BE2C (cell line): ENCODE measurements at regions not wholly inside any gene's neighbourhood (a gene's known extent, or its start where the extent isn't known, plus 50 kb on each side); places are given as distances from the start of the nearest gene placed in this dataset.

ENCODE experiments used
- DNase-seq: peaks from one replicate; pipeline ENCODE4 v3.0.0-alpha.2; 2020
- H3K27me3 ChIP-seq: fragments of 250-450 bp; sonication (Bioruptor Pico); 2 replicates; pipeline ENCODE4 v1.5.1; 2020; ENCODE audit warnings: mild to moderate bottlenecking
- H3K36me3 ChIP-seq: fragments of 250-450 bp; sonication (Bioruptor Pico); 2 replicates; pipeline ENCODE4 v1.5.1; 2020; ENCODE audit warnings: mild to moderate bottlenecking
- H3K4me1 ChIP-seq: fragments of 250-450 bp; sonication (Bioruptor Pico); 2 replicates; pipeline ENCODE4 v1.5.1; 2020
- H3K4me3 ChIP-seq: 2 replicates; pipeline ENCODE4 v1.5.1; 2011; ENCODE audit warnings: low read depth, low read length
- H3K9me3 ChIP-seq: fragments of 250-450 bp; sonication (Bioruptor Pico); 2 replicates; pipeline ENCODE4 v1.5.1; 2020
- TF ChIP-seq, protein P1 (sequence below): IDR thresholded peaks from 2 replicates; pipeline ENCODE4 v1.5.1; 2012; ENCODE audit warnings: mild to moderate bottlenecking, low read depth, low read length

DNA sequence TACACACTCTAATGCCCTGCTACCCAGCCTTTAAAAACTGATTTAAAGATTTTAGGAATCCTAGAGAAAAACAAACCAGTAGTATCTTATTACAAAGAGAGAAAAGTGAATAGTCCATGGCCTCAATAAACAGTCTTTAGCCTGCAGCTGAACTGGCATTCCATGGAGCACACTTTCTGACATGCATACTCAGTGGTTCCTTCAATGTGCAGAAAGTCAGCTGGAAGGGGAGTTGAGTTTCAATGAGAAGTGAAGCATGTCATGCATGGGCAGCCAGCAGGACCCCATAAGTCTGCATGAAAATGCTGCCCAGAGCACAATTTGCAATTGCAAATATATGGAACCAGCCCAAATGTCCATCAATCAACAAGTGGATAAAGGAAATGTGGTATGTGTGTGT lies 273.7 kb downstream of the UQCRFS1 start:
- H3K36me3 ChIP-seq, result no peaks in the 10 kb centered on the region
- no peaks in the 10 kb centered on the region for H3K27me3 ChIP-seq
- no peaks in the 10 kb centered on the region for H3K9me3 ChIP-seq
- DNase-seq, result no peak
- H3K4me1 ChIP-seq, result no peaks in the 10 kb centered on the region
- TF ChIP-seq, protein P1, sequence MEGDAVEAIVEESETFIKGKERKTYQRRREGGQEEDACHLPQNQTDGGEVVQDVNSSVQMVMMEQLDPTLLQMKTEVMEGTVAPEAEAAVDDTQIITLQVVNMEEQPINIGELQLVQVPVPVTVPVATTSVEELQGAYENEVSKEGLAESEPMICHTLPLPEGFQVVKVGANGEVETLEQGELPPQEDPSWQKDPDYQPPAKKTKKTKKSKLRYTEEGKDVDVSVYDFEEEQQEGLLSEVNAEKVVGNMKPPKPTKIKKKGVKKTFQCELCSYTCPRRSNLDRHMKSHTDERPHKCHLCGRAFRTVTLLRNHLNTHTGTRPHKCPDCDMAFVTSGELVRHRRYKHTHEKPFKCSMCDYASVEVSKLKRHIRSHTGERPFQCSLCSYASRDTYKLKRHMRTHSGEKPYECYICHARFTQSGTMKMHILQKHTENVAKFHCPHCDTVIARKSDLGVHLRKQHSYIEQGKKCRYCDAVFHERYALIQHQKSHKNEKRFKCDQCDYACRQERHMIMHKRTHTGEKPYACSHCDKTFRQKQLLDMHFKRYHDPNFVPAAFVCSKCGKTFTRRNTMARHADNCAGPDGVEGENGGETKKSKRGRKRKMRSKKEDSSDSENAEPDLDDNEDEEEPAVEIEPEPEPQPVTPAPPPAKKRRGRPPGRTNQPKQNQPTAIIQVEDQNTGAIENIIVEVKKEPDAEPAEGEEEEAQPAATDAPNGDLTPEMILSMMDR, result no peak
- H3K4me3 ChIP-seq, result no peak overlapping the region

DNA sequence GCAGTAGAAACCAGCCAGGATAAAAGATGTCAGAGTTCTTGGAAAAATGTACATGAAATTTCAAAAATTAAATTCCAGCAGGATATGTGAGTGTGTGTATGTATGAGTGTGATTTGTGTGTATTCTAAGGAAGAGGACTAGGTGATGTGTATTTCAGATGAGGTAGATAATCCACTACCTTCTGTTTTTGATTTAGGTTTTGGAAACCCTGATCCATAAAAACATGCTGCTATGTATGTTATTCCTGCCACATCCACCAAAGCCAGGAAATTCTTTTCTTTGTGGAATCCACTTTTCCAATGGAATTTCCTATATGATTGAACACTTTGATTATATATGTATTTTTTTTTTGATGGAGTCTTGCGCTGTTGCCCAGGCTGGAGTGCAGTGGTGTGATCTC lies 276.9 kb downstream of the UQCRFS1 start:
- no peak for DNase-seq
- Histone ChIP-seq H3K9me3 (no peaks in the 10 kb centered on the region), H3K4me3 (no peak overlapping the region), H3K27me3 (no peaks in the 10 kb centered on the region), H3K36me3 (no peaks in the 10 kb centered on the region), H3K4me1 (no peaks in the 10 kb centered on the region)
- TF ChIP-seq, protein P1, result no peak

DNA sequence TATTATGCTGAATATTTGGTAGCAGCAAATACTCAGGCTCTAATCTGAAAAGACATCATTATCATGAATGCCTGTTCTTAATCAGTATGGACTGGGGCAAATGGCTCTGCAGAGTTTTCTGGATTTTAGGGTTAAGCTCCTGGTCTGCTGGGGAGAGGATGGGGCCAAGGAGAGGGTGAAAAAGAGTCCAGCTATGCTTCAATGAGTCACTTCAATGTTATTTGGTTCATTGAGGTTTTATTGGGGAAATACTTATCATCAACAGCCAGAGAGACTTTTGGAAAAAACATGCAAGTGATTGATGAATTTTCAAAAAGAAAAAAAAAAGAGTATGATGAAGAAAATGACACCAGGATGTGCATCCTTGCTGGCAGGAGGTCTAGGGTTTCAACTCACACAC lies 278.3 kb downstream of the UQCRFS1 start:
- no peak for DNase-seq
- TF ChIP-seq, protein P1, result no peak
- Histone ChIP-seq H3K27me3 (no peaks in the 10 kb centered on the region), H3K4me3 (no peak overlapping the region), H3K4me1 (no peaks in the 10 kb centered on the region), H3K9me3 (no peaks in the 10 kb centered on the region), H3K36me3 (no peaks in the 10 kb centered on the region)

DNA sequence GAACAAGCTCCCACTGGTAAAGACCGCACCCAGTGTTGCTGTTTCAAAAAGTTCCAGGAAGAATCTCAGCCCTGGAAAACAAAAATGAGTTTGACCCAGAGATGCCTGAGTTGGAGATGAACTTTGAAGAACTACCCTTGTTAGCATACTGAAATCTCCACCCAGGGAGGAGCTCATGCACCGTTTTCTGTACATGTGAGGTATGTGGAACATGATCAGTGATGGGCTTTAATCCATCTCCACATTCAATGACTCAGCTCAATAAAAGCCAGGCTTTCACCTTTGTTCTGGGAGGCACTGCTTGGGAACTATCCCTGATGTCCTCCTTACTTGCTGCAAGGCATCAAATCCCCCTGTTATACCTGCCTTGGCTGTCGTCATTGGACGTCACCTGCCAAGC lies 279.9 kb downstream of the UQCRFS1 start:
- no peaks in the 10 kb centered on the region for H3K36me3 ChIP-seq
- no peaks in the 10 kb centered on the region for H3K27me3 ChIP-seq
- no peaks in the 10 kb centered on the region for H3K4me1 ChIP-seq
- no peak for DNase-seq
- TF ChIP-seq, protein P1, result no peak
- H3K4me3 ChIP-seq, result no peak overlapping the region
- H3K9me3 ChIP-seq, result no peaks in the 10 kb centered on the region

DNA sequence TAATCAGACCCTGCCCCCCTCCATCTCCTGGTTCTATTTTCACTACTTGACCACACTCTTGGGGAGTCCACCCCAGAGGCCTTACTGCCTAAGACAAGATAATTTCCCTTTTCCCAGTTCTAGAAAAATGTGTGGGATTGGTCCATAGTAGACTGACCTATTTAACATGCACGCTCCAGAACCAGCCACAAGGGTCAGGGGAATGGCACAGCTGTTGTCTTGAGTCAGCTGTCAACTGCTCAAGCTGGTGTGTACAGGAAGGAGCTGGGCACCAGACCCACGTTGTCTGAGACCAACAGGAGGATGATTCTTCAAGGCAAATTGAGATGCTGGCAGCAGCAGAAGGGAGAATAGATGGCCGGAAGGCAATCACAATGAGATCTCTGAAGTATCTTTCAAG lies 280.5 kb downstream of the UQCRFS1 start:
- no peaks in the 10 kb centered on the region for H3K36me3 ChIP-seq
- no peak for DNase-seq
- no peak overlapping the region for H3K4me3 ChIP-seq
- no peaks in the 10 kb centered on the region for H3K4me1 ChIP-seq
- H3K27me3 ChIP-seq, result no peaks in the 10 kb centered on the region
- no peaks in the 10 kb centered on the region for H3K9me3 ChIP-seq
- TF ChIP-seq, protein P1, result no peak

DNA sequence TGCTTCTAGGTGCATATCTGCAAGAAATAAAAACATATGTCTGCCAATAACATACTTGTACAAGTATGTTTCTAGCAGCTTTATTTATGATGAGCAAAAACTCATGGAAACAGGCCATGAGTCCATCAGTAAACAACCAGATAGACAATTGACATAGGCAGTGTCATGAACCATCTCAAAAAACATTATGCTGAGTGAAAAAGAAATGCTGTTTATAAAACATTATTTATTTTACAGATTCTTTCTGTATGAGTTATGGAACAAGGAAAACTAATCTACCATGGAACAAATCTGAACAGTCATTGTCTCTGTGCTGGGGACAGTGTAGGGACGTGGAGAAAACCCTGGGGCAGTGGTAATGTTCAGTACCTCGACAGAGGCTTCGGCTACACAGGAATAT lies 283.9 kb downstream of the UQCRFS1 start:
- TF ChIP-seq, protein P1, result no peak
- no peaks in the 10 kb centered on the region for H3K4me1 ChIP-seq
- H3K4me3 ChIP-seq, result no peak overlapping the region
- H3K9me3 ChIP-seq, result no peaks in the 10 kb centered on the region
- H3K36me3 ChIP-seq, result no peaks in the 10 kb centered on the region
- DNase-seq, result no peak
- H3K27me3 ChIP-seq, result no peaks in the 10 kb centered on the region
